ENCODE measurements at regions not wholly inside any gene's neighbourhood (a gene's known extent, or its start where the extent isn't known, plus 50 kb on each side); places are given as distances from the start of the nearest gene placed in this dataset.

GRCh38 chr4:43846111-43846587 is 602.5 kb downstream of the KCTD8 start:
- TF ChIP-seq CTCF (IDR thresholded peaks at IDR 0.05; ENCODE audit: insufficient read depth, low read length, poor library complexity, severe bottlenecking) (no peak), EZH2phosphoT487 (conservative IDR thresholded peaks at IDR 0.05; ENCODE audit: low read length) (no peak)

All from SU-DHL-6 (cell line).